GM19238 (cell line): ENCODE measurements at regions not wholly inside any gene's neighbourhood (a gene's known extent, or its start where the extent isn't known, plus 50 kb on each side); places are given as distances from the start of the nearest gene placed in this dataset.

Source experiments
- DNase-seq: peaks from one replicate; pipeline ENCODE4 v3.0.0; 2011; ENCODE audit warnings: low spot score; ENCODE audit not compliant: insufficient read length

DNA sequence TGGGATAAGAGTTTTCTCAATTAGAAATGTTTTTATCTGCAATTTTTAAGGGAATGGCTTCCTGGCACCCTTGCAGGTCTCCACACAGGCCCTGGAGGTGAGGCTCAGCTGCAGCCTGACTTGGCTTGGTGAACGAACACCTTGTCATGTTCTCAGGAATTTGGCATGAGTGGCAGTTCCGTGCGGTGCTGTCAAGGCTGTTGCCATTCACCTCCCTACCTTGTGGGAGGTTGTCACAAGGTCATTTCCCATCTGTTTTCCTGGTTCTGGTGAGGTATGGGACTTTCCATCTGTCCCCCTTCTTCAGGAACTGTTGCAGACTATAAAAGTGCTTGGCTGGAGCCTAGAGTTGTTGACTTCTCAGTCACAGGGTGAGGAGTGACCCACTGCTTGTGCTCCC lies 82.9 kb downstream of the ELOVL4 start:
- DNase-seq, result no peak

- DNase-seq, result no peak
These were observed 83.4 kb downstream of the ELOVL4 start for GRCh38 chr6:79864001-79864400.

DNA sequence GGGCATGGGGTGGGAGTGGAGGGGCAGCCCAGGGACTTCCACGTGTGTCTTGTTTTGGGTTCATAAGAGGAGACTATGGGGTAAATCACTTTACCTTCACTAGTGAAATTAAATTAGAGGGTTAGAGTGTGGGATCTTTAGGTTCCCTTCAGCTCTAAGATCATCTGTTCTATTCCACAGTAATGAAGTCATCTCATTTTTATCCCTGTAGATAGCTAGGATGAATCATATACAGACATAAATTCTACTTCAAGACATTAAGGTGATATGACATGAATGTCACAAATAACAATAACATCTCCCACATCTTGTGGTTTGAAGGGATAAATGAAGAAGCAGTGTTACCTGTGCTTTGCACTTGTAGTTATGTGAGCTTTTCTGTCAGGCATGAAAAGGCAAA lies 83.8 kb downstream of the ELOVL4 start:
- no peak for DNase-seq

- no peak for DNase-seq
These were observed 84.6 kb downstream of the ELOVL4 start for GRCh38 chr6:79862711-79863110.

DNA sequence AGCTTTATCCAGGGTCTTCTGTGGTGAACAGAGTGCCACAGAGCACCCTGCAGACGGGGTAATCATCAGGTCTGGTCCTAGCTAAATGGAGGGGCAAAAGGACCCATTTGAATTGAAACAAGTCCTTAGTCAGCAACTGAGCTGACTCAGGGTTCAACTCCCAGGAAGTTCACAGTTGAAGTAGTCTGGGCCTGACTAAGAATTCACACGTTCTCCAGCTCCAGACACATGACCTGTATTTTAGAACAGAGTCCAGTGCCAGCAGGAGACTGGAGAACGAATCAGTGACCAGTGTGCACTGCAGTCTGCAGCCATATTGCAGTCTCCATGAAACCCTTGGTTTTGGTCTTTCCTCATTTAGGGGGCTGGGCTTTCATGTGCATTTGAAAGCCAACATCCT lies 85.2 kb downstream of the ELOVL4 start:
- no peak for DNase-seq

DNA sequence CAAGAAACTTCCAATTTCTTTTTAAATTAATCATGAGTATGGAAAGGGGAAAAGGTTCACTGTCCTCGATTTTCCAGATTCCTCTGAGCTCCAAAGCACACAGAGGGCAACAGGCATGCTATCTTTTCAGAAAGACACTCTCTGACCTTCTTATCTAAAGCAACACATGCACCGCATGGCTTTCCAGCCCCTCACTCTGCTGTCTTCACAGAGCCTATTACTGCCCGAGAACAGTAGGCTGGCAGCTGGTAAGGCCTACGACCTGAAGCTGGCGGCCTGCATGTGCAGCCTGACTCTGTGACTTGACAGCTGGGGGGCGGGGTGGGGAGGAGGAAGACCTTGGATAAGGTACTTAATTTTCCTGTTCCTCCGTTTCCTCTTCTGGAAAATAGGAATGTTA lies 86.3 kb downstream of the ELOVL4 start:
- no peak for DNase-seq

DNA sequence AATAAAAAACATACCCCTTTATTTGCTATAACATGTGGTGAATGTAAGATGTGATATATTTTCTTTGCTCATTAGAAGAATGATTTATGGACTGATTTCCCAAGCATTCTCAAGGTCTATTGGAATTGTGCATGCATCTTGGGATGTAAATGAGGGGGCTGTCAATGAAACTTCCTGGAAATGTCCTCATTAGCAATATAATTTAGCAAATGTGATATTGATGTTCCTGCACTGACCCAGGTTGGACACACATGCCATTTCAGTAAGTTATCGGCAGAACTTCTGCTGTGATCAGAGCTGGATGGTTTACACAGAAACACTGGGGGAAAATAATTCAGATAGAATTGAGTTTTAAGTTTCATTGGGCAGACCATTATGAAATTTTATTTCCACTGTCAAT lies 99.9 kb downstream of the ELOVL4 start:
- DNase-seq, result no peak

DNA sequence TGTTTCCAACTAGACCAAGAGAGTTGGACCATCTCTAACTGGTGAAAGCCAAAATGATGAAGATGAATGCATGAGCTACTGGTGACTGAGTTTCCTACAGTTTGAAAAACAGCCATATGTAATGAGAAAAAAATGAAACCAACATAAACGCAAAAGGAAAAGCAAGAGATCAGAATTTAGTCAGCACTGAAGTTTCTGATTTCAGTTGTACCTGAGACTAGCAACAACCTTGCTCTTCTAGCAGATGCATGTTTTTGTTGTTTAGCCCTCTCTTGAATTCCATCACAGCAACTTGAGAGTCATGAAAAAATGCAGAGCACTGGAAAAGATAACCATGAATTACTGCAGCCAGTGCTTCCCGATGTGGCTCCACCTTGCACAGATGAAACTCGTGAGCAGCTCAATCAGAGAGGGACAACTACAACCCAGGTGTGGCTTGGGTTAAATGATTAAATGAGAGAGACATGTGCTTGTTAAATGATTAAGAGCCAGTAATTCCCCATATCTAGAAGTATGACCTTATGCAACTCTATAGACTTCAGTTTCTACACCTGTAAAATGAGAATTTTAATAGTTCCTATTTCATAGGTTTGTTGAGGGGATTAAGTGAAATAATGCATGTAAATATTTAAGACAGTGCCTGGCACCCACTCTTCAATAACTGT lies 104.8 kb downstream of the ELOVL4 start:
- DNase-seq, result no peak

GRCh38 chr6:79841577-79842375 lies 105.6 kb downstream of the ELOVL4 start:
- DNase-seq, result no peak

DNA sequence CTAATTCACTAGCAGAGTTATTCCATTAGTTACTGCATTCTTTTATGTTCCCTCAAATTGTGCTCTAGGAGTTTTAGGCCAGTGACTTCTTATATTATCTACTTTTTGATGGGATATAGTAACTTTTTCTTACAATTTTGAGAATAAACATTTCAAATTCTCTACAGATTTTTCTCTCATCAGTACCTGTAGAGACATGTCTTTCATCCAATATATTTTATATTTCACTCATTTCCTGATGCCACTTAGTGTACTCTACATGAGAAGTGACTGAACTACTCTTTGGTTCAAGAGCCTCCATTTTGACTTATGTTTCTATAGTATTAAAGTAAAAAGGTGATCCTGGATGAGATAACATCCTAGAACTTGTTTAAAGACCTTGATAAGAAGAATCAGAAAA lies 108.5 kb downstream of the ELOVL4 start:
- DNase-seq, result no peak

DNA sequence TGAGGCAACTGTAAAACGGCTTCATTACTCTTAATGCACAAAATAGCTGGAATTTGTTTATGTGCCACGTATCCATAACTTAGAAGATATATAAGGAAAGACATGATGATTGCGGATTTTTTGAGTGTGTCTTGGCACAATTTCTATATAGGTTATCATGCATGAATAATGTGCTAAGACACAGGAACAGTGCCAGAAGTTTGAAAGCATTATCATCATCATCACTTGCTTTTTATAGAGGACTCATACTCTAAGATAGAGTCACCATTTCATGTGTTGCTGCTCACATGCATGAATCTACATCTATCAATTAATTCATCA lies 113.4 kb downstream of the ELOVL4 start:
- no peak for DNase-seq

- DNase-seq, result no peak
These were observed 113.9 kb downstream of the ELOVL4 start for GRCh38 chr6:79833264-79833963.

GRCh38 chr6:79832723-79833122 lies 114.6 kb downstream of the ELOVL4 start:
- no peak for DNase-seq

DNA sequence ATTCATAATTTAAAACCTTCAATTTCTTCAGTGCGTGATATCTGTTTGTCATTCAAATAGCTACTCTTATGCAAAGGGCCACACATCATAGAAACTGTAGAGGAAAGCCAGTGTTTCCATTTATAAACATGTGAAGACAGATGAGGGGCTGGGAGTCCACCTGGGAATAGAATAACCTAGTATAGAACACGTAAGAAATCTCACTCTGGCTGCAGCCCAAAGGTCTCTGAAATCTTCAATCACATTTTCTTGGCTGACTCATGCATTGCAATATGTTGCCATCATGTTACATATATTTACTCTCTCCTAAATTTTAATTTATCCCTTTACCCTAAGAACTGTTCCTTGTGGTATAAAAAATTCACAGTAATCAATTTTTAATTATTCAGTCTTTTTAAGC lies 123.2 kb downstream of the ELOVL4 start:
- no peak for DNase-seq

GRCh38 chr6:79821859-79822258 lies 125.5 kb downstream of the ELOVL4 start:
- no peak for DNase-seq

DNA sequence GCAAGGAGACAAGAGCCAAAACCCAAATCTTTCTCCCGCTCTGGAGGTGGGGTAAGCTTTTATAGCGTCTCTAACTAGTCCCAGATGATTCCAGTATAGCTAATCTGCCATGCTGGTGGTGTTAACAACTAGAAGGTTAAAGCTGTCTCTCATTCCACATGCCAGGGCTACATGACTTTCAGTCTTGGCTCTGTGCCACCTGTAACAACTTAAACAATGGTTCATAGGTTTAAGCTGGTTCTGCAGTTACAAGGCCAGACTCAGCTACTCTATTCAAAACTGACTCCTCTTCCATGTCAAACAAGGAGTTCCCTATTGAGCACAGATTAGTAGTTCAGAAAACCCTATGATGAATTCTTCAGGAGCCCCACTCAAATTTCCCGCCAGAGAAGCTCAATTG lies 128.9 kb downstream of the ELOVL4 start:
- no peak for DNase-seq

GRCh38 chr6:79814940-79815339 lies 132.4 kb downstream of the ELOVL4 start:
- no peak for DNase-seq

DNA sequence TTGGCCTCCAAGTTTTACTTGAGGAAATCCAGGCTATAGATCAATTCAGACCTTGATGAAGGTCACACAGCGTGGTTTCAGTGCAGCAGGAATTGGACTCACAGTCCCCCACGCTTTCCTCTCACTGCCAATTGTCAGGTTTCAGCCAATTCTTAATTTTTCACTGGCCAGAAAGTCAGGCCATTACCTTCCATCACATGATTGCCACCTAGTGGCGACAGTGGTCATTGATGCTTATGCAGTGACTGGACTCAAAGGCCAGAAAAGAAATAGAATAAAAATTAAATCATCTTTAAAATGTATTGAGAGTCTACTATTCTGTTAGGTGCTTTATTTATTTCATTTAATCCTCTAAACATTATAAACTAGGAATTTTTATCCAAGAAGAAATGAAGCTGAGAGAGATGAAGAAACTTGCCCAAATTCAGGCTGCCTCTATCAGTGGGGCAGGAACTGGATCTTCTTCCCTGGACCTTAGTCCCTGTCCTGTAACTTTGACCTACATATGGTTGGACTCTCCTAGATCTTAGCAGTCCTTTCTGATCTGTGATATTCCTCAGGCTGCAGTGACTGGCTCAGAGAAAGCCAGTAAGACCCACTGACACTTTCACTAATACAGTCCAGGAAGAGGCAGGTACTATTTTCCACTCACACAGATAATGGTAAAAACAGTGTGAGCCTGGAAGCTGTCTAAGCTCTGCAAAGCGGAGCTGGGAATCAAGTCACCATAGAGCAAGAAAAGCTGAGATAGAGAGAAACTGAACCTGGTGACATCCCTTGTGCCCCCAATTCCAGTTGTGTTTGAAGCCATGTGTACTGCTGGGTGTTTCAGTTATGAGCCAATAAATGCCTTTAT lies 133.3 kb downstream of the ELOVL4 start:
- peak; percentile 14 for DNase-seq

DNA sequence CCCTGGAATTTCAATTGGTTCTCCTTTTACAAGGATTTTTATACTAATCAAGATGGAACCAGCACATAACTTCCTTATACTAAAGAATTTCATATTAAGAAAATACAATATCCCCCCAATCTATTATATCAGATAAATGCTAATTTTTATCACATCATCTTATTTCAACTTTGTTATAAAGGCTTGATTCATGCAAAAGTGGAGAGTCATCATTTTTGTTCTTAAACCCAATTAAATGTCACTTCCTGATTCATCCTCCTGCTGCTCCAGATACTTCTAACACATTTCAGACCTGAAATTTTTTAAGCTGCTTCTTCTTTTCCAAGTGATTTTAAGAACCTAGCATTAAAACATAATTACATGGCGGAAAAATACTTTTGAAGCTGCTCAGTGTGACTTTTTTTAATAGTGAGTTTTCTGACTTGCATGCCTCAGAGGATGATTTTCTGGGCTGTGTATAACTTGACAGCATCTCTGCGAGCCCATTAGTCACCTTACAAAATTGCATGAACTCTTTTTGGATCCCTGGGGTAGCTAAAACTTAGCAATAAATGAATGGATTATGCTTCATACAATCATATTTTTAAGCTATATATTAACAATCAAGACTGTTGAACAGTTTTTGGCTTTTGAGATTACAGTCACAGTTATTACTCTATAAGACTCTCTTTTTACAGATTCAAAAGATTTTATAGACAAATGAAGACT lies 134.1 kb downstream of the ELOVL4 start:
- DNase-seq, result no peak

DNA sequence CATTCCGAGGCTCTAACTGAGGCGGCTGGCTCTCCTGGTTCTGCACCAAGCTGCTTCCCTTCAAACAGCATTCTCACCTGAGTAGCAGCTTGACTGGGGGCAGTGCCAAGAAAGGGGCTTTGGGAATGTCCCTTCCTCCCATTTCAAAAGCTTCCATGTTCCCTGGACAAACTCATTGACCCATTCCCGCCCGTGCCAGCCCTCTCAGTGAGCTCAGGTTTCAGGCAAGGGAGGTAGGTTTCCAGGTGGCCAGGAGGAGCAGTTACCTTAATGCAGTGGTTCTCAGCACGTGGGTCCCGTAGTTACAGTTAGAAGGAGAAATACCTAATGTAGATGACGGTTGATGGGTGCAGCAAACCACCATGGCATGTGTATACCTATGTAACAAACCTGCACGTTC lies 135.2 kb downstream of the ELOVL4 start:
- no peak for DNase-seq

- DNase-seq, result no peak
These were observed 136.5 kb downstream of the ELOVL4 start for GRCh38 chr6:79810871-79811270.
